Loucy (cell line): ENCODE measurements at regions not wholly inside any gene's neighbourhood (a gene's known extent, or its start where the extent isn't known, plus 50 kb on each side); places are given as distances from the start of the nearest gene placed in this dataset.

ENCODE experiments used
- H2AFZ ChIP-seq: fragments of 200-600 bp; sonication (generic); 2 replicates; pipeline ENCODE4 v1.6.0; 2016; ENCODE audit warnings: antibody characterized with exemption, mild to moderate bottlenecking, low read length, moderate library complexity
- H3F3A ChIP-seq: fragments of 200-600 bp; 2 replicates; pipeline ENCODE4 v1.6.0; 2016; ENCODE audit warnings: antibody characterized with exemption, low read depth, mild to moderate bottlenecking
- H3K27me3 ChIP-seq: fragments of 200-600 bp; sonication (generic); 2 replicates; pipeline ENCODE4 v1.6.1; 2014; ENCODE audit warnings: low read length, mild to moderate bottlenecking; ENCODE audit not compliant: insufficient read depth, poor library complexity, severe bottlenecking
- H3K36me3 ChIP-seq: fragments of 200-600 bp; sonication (generic); 2 replicates; pipeline ENCODE4 v1.6.1; 2016; ENCODE audit warnings: low read length; ENCODE audit not compliant: insufficient read depth
- H3K4me1 ChIP-seq: fragments of 200-600 bp; sonication (generic); 2 replicates; pipeline ENCODE4 v1.5.1; 2014; ENCODE audit warnings: low read length, mild to moderate bottlenecking; ENCODE audit not compliant: insufficient read depth, poor library complexity, severe bottlenecking
- H3K4me2 ChIP-seq: fragments of 200-600 bp; sonication (generic); 2 replicates; pipeline ENCODE4 v1.6.0; 2014; ENCODE audit warnings: antibody characterized with exemption, low read length, low read depth, mild to moderate bottlenecking; ENCODE audit not compliant: poor library complexity, severe bottlenecking
- H3K4me3 ChIP-seq: fragments of 200-600 bp; sonication (generic); 2 replicates; pipeline ENCODE4 v1.5.1; 2014; ENCODE audit warnings: low read length, mild to moderate bottlenecking, mixed read lengths; ENCODE audit not compliant: poor library complexity, severe bottlenecking
- H3K79me2 ChIP-seq: fragments of 200-600 bp; sonication (generic); 2 replicates; pipeline ENCODE4 v1.6.1; 2014; ENCODE audit warnings: low read length; ENCODE audit not compliant: insufficient read depth
- H3K9ac ChIP-seq: fragments of 200-600 bp; sonication (generic); 2 replicates; pipeline ENCODE4 v1.6.0; 2014; ENCODE audit warnings: mild to moderate bottlenecking, low read depth, low read length, moderate library complexity; ENCODE audit not compliant: poor library complexity, severe bottlenecking
- H3K9me2 ChIP-seq: fragments of 200-600 bp; sonication (generic); replicated peaks from 2 replicates; pipeline ENCODE4 v1.6.1; 2016; ENCODE audit warnings: low read depth, low read length, mixed read lengths
- H3K9me3 ChIP-seq: fragments of 200-600 bp; sonication (generic); 2 replicates; pipeline ENCODE4 v1.6.1; 2014; ENCODE audit warnings: mild to moderate bottlenecking, antibody characterized with exemption, low read length, low read depth; ENCODE audit not compliant: insufficient read depth
- H4K20me1 ChIP-seq: fragments of 200-600 bp; sonication (generic); 2 replicates; pipeline ENCODE4 v1.6.0; 2014; ENCODE audit warnings: antibody characterized with exemption, low read length, mild to moderate bottlenecking; ENCODE audit not compliant: insufficient read depth, poor library complexity, severe bottlenecking
- EZH2phosphoT487 ChIP-seq: fragments of 200-600 bp; IDR thresholded peaks from 2 replicates; pipeline ENCODE4 v1.6.1; 2018; ENCODE audit warnings: antibody characterized with exemption, mild to moderate bottlenecking, moderate library complexity, borderline replicate concordance
- TF ChIP-seq, protein P1 (sequence below): fragments of 200-600 bp; sonication (generic); conservative IDR thresholded peaks from 2 replicates; pipeline ENCODE4 v1.5.1; 2014; ENCODE audit warnings: mild to moderate bottlenecking, antibody characterized with exemption, low read length

DNA sequence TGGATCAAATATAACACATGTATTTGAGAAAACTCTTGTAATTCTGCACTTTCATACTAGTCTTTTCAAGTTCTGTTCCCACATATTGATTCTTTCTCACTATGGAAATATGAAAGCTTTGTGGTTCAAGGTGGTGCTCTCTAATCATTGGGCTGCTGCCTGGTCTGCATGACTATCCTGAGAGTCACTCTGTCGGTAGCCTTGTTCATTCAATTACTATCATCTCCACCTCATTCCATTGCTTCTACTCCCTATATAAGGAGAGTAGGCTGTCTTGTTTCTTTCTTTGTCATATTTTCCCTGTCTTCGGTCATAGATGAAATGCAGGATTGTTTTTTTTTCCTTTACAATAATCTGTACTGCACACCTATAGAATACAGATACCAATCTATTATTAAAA is 341.4 kb upstream of the ACTBL2 start:
- H3F3A ChIP-seq: no peaks in the 10 kb centered on the region
- no peaks in the 10 kb centered on the region for H3K4me1 ChIP-seq
- H3K4me3 ChIP-seq: no peak overlapping the region
- H4K20me1 ChIP-seq: no peaks in the 10 kb centered on the region
- no peaks in the 10 kb centered on the region for H3K36me3 ChIP-seq
- no peak overlapping the region for H3K4me2 ChIP-seq
- H3K9me2 ChIP-seq: no peaks in the 10 kb centered on the region
- H3K9ac ChIP-seq: no peak overlapping the region
- H3K9me3 ChIP-seq: no peaks in the 10 kb centered on the region; the same call in 1 of the 2 replicates
- TF ChIP-seq, protein P1, sequence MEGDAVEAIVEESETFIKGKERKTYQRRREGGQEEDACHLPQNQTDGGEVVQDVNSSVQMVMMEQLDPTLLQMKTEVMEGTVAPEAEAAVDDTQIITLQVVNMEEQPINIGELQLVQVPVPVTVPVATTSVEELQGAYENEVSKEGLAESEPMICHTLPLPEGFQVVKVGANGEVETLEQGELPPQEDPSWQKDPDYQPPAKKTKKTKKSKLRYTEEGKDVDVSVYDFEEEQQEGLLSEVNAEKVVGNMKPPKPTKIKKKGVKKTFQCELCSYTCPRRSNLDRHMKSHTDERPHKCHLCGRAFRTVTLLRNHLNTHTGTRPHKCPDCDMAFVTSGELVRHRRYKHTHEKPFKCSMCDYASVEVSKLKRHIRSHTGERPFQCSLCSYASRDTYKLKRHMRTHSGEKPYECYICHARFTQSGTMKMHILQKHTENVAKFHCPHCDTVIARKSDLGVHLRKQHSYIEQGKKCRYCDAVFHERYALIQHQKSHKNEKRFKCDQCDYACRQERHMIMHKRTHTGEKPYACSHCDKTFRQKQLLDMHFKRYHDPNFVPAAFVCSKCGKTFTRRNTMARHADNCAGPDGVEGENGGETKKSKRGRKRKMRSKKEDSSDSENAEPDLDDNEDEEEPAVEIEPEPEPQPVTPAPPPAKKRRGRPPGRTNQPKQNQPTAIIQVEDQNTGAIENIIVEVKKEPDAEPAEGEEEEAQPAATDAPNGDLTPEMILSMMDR: no peak
- TF ChIP-seq EZH2phosphoT487: no peak
- no peaks in the 10 kb centered on the region for H3K27me3 ChIP-seq
- no peak overlapping the region for H2AFZ ChIP-seq
- no peaks in the 10 kb centered on the region for H3K79me2 ChIP-seq

- Histone ChIP-seq H4K20me1 (no peaks in the 10 kb centered on the region), H3K4me1 (no peaks in the 10 kb centered on the region), H3K79me2 (no peaks in the 10 kb centered on the region), H3K4me2 (no peak overlapping the region), H3F3A (no peaks in the 10 kb centered on the region), H3K9me2 (no peaks in the 10 kb centered on the region), H3K9me3 (no peaks in the 10 kb centered on the region; the same call in 1 of the 2 replicates), H3K4me3 (no peak overlapping the region), H3K9ac (no peak overlapping the region), H3K36me3 (no peaks in the 10 kb centered on the region), H3K27me3 (no peaks in the 10 kb centered on the region), H2AFZ (no peak overlapping the region)
- TF ChIP-seq, protein P1: no peak
- TF ChIP-seq EZH2phosphoT487: no peak
Measured at GRCh38 chr5:57822651-57823050, 340.0 kb upstream of the ACTBL2 start.

DNA sequence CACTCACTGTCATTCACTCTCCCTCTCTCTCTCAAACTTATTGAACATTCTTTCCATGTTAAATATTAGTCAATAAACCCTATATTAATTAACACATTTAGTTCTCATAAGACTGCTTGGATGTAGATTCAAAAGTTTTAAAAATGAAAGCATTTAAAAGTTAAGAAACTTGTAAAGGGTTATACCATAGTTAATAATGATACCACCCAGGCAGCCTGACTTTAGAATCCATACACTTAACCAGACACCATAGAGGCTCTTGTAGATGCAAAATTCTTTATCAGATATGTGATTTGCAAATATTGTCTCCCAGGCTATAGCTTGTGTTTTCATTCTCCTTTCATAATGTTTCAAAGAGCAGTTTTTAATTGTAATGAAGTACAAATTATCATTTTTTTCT is 335.8 kb upstream of the ACTBL2 start:
- Histone ChIP-seq H4K20me1 (no peaks in the 10 kb centered on the region), H3K4me1 (no peaks in the 10 kb centered on the region), H3K9me3 (no peaks in the 10 kb centered on the region; the same call in 1 of the 2 replicates), H2AFZ (no peak overlapping the region), H3F3A (no peaks in the 10 kb centered on the region), H3K9ac (no peak overlapping the region), H3K9me2 (no peaks in the 10 kb centered on the region), H3K79me2 (no peaks in the 10 kb centered on the region), H3K4me2 (no peak overlapping the region), H3K36me3 (no peaks in the 10 kb centered on the region), H3K4me3 (no peak overlapping the region), H3K27me3 (no peaks in the 10 kb centered on the region)
- TF ChIP-seq EZH2phosphoT487: no peak
- TF ChIP-seq, protein P1: no peak
